ENCODE measurements at regions not wholly inside any gene's neighbourhood (a gene's known extent, or its start where the extent isn't known, plus 50 kb on each side); places are given as distances from the start of the nearest gene placed in this dataset.

DNA sequence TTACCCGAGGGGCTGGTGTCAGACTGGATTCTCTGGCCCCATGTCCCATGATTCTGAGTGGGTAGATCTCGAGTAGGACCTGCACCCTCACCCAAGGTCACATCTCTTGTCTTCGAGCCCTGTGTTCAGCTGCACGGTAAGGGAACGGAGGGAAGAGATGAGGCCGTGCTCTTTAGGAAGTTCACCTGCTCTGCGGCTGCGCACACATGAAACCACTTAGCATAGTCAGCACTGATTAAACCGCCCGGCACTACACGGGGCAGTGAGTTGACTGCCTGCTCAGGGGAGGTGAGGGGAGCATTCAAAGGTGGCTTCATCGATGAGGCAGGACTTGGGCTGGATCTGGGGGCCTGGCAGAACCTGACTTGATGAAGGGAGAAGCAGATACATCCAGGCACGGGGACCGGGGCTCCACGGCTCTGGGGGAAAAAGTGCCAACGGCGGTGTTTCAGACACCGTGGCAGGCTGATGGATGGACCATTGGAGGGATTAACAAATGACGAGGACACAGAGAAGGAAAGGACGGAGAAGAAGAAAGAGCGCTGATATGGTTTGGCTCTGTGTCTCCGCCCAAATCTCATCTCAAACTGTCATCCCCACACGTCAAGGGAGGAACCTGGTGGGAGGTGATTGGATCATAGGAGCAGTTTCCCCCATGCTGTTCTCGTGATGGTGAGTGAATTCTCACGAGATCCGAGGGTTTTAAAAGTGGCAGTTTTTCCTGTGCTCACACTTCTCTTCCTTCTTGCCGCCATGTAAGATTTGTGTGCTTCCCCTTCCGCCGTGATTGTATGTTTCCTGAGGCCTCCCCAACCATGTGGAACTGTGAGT is 248.6 kb downstream of the CYP26B1 start:
- TF ChIP-seq EP300 (conservative IDR thresholded peaks at IDR 0.05; ENCODE audit: poor library complexity, severe bottlenecking) (no peak), SMC3 (conservative IDR thresholded peaks at IDR 0.05; ENCODE audit: poor library complexity) (no peak), MXI1 (conservative IDR thresholded peaks at IDR 0.05; ENCODE audit: poor library complexity, severe bottlenecking) (no peak), RAD21 (conservative IDR thresholded peaks at IDR 0.05) (no peak), POLR2AphosphoS5 (IDR thresholded peaks at IDR 0.05) (no peak), EZH2 (IDR thresholded peaks at IDR 0.05; ENCODE audit: borderline replicate concordance, insufficient read depth, low read length, poor library complexity, severe bottlenecking) (no peak), TAF1 (IDR thresholded peaks at IDR 0.05; ENCODE audit: low read depth) (no peak)
- TF ChIP-seq, protein P1, sequence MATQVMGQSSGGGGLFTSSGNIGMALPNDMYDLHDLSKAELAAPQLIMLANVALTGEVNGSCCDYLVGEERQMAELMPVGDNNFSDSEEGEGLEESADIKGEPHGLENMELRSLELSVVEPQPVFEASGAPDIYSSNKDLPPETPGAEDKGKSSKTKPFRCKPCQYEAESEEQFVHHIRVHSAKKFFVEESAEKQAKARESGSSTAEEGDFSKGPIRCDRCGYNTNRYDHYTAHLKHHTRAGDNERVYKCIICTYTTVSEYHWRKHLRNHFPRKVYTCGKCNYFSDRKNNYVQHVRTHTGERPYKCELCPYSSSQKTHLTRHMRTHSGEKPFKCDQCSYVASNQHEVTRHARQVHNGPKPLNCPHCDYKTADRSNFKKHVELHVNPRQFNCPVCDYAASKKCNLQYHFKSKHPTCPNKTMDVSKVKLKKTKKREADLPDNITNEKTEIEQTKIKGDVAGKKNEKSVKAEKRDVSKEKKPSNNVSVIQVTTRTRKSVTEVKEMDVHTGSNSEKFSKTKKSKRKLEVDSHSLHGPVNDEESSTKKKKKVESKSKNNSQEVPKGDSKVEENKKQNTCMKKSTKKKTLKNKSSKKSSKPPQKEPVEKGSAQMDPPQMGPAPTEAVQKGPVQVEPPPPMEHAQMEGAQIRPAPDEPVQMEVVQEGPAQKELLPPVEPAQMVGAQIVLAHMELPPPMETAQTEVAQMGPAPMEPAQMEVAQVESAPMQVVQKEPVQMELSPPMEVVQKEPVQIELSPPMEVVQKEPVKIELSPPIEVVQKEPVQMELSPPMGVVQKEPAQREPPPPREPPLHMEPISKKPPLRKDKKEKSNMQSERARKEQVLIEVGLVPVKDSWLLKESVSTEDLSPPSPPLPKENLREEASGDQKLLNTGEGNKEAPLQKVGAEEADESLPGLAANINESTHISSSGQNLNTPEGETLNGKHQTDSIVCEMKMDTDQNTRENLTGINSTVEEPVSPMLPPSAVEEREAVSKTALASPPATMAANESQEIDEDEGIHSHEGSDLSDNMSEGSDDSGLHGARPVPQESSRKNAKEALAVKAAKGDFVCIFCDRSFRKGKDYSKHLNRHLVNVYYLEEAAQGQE (IDR thresholded peaks at IDR 0.05; ENCODE audit: borderline replicate concordance): no peak
- TF ChIP-seq, protein P2, sequence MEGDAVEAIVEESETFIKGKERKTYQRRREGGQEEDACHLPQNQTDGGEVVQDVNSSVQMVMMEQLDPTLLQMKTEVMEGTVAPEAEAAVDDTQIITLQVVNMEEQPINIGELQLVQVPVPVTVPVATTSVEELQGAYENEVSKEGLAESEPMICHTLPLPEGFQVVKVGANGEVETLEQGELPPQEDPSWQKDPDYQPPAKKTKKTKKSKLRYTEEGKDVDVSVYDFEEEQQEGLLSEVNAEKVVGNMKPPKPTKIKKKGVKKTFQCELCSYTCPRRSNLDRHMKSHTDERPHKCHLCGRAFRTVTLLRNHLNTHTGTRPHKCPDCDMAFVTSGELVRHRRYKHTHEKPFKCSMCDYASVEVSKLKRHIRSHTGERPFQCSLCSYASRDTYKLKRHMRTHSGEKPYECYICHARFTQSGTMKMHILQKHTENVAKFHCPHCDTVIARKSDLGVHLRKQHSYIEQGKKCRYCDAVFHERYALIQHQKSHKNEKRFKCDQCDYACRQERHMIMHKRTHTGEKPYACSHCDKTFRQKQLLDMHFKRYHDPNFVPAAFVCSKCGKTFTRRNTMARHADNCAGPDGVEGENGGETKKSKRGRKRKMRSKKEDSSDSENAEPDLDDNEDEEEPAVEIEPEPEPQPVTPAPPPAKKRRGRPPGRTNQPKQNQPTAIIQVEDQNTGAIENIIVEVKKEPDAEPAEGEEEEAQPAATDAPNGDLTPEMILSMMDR (IDR thresholded peaks at IDR 0.05; ENCODE audit: poor library complexity, severe bottlenecking): no peak
- no peaks in the 10 kb centered on the region for H4K20me1 ChIP-seq (ENCODE audit: insufficient read depth)
- H3K9ac ChIP-seq (ENCODE audit: low read length): no peak overlapping the region
- no peaks in the 10 kb centered on the region for H3K9me2 ChIP-seq (ENCODE audit: insufficient read depth, low read length)
- no peaks in the 10 kb centered on the region for H3K27me3 ChIP-seq (ENCODE audit: insufficient read depth, low read depth, low read length)
- H3K4me2 ChIP-seq (ENCODE audit: low read length): no peak overlapping the region
- H3K79me2 ChIP-seq (replicated peaks; ENCODE audit: insufficient read depth, low read length): no peaks in the 10 kb centered on the region
- H3K27ac ChIP-seq (ENCODE audit: low read length): no peak overlapping the region
- H3K4me3 ChIP-seq (ENCODE audit: low read length): no peak overlapping the region
- no peaks in the 10 kb centered on the region for H3K9me3 ChIP-seq (ENCODE audit: low read length)
- H3F3A ChIP-seq (ENCODE audit: insufficient read depth, low read length, poor library complexity, severe bottlenecking): no peaks in the 10 kb centered on the region
- no peak overlapping the region for H2AFZ ChIP-seq (ENCODE audit: low read depth, low read length)
- H3K36me3 ChIP-seq (ENCODE audit: insufficient read depth, low read length): no peaks in the 10 kb centered on the region

DNA sequence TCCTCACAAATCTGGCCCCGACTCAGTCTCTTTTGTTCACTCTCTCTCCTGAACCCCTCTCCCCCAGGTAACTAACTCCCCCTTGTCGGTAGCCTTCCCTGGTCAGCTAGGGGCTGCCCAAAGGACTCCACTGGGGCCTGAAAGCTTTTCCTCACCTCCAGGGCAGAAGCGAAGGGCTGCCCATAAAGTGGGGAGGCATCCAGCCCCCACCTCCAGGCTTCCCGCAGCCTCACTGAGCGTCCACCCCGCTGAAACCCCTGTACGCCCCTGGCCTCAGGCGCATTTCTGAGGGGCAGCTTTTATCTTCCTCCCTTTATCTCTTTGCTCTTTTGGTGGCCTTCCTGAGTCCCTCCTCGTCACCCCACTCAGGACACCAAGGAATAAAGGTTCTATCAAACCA is 249.3 kb downstream of the CYP26B1 start:
- H2AFZ ChIP-seq (ENCODE audit: low read depth, low read length): no peak overlapping the region
- no peak overlapping the region for H3K27ac ChIP-seq (ENCODE audit: low read length)
- H3K36me3 ChIP-seq (ENCODE audit: insufficient read depth, low read length): no peaks in the 10 kb centered on the region
- H3K27me3 ChIP-seq (ENCODE audit: insufficient read depth, low read depth, low read length): no peaks in the 10 kb centered on the region
- no peak overlapping the region for H3K4me3 ChIP-seq (ENCODE audit: low read length)
- H3K9me2 ChIP-seq (ENCODE audit: insufficient read depth, low read length): no peaks in the 10 kb centered on the region
- no peak overlapping the region for H3K9ac ChIP-seq (ENCODE audit: low read length)
- no peaks in the 10 kb centered on the region for H3F3A ChIP-seq (ENCODE audit: insufficient read depth, low read length, poor library complexity, severe bottlenecking)
- H3K79me2 ChIP-seq (replicated peaks; ENCODE audit: insufficient read depth, low read length): no peaks in the 10 kb centered on the region
- H3K4me2 ChIP-seq (ENCODE audit: low read length): no peak overlapping the region
- no peaks in the 10 kb centered on the region for H4K20me1 ChIP-seq (ENCODE audit: insufficient read depth)
- H3K9me3 ChIP-seq (ENCODE audit: low read length): no peaks in the 10 kb centered on the region
- TF ChIP-seq, protein P2 (IDR thresholded peaks at IDR 0.05; ENCODE audit: poor library complexity, severe bottlenecking): no peak
- TF ChIP-seq MXI1 (conservative IDR thresholded peaks at IDR 0.05; ENCODE audit: poor library complexity, severe bottlenecking) (no peak), SMC3 (conservative IDR thresholded peaks at IDR 0.05; ENCODE audit: poor library complexity) (no peak), TAF1 (IDR thresholded peaks at IDR 0.05; ENCODE audit: low read depth) (no peak), EP300 (conservative IDR thresholded peaks at IDR 0.05; ENCODE audit: poor library complexity, severe bottlenecking) (no peak), RAD21 (conservative IDR thresholded peaks at IDR 0.05) (no peak), EZH2 (IDR thresholded peaks at IDR 0.05; ENCODE audit: borderline replicate concordance, insufficient read depth, low read length, poor library complexity, severe bottlenecking) (no peak), POLR2AphosphoS5 (IDR thresholded peaks at IDR 0.05) (no peak)
- TF ChIP-seq, protein P1 (IDR thresholded peaks at IDR 0.05; ENCODE audit: borderline replicate concordance): no peak

Data from neural cell (in vitro differentiated cells).